SK-N-SH (cell line): ENCODE measurements at regions not wholly inside any gene's neighbourhood (a gene's known extent, or its start where the extent isn't known, plus 50 kb on each side); places are given as distances from the start of the nearest gene placed in this dataset.

Experiments used
- EP300 ChIP-seq, 2 experiments: IDR thresholded peaks; 2 replicates each; pipeline versions ENCODE4 v1.4.0 to v1.6.1; 2012; ENCODE audit warnings: borderline replicate concordance in 1 of 2, low read depth in 1 of 2, low read length in 1 of 2
- EZH2phosphoT487 ChIP-seq: fragments of 200-600 bp; sonication (generic); IDR thresholded peaks from 2 replicates; pipeline ENCODE4 v1.6.1; 2017; ENCODE audit warnings: low read depth, mixed run types, mild to moderate bottlenecking, antibody characterized with exemption, moderate library complexity, borderline replicate concordance
- JUND ChIP-seq: IDR thresholded peaks from 2 replicates; pipeline ENCODE4 v1.4.0; 2012
- MEF2A ChIP-seq: IDR thresholded peaks from 2 replicates; pipeline ENCODE4 v1.4.0; 2012; ENCODE audit warnings: low read depth, borderline replicate concordance
- TF ChIP-seq, protein P1 (sequence below): fragments of 200-600 bp; sonication (generic); IDR thresholded peaks from 2 replicates; pipeline ENCODE4 v1.6.1; 2017; ENCODE audit warnings: antibody characterized with exemption, mild to moderate bottlenecking, moderate library complexity

DNA sequence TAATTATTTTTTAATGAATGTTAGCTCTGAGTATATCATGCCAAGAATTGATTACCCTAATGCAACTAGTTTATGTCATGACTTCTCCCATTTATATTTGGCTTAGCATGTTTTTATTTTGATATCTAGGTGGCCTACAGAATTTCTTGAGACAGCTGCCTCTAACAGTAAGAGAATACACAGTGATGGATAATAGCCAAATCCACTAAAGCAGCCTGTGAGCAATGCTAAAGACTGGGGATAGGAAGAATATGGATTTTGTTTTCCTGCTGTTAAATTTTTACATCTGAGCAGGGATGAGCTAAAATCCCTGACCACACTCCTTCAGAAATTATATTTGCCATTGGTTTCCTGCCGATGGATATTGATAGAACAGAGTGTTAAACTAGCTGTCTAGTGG lies 149.3 kb upstream of the TGFBR2 start:
- TF ChIP-seq MEF2A (no peak), EP300 (IDR thresholded peaks at IDR 0.05; ENCODE audit: borderline replicate concordance in 1 of 2, low read depth in 1 of 2, low read length in 1 of 2) (no peak), JUND (no peak), EZH2phosphoT487 (no peak)
- TF ChIP-seq, protein P1, sequence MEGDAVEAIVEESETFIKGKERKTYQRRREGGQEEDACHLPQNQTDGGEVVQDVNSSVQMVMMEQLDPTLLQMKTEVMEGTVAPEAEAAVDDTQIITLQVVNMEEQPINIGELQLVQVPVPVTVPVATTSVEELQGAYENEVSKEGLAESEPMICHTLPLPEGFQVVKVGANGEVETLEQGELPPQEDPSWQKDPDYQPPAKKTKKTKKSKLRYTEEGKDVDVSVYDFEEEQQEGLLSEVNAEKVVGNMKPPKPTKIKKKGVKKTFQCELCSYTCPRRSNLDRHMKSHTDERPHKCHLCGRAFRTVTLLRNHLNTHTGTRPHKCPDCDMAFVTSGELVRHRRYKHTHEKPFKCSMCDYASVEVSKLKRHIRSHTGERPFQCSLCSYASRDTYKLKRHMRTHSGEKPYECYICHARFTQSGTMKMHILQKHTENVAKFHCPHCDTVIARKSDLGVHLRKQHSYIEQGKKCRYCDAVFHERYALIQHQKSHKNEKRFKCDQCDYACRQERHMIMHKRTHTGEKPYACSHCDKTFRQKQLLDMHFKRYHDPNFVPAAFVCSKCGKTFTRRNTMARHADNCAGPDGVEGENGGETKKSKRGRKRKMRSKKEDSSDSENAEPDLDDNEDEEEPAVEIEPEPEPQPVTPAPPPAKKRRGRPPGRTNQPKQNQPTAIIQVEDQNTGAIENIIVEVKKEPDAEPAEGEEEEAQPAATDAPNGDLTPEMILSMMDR, result no peak
